ENCODE measurements at regions not wholly inside any gene's neighbourhood (a gene's known extent, or its start where the extent isn't known, plus 50 kb on each side); places are given as distances from the start of the nearest gene placed in this dataset.

DNA sequence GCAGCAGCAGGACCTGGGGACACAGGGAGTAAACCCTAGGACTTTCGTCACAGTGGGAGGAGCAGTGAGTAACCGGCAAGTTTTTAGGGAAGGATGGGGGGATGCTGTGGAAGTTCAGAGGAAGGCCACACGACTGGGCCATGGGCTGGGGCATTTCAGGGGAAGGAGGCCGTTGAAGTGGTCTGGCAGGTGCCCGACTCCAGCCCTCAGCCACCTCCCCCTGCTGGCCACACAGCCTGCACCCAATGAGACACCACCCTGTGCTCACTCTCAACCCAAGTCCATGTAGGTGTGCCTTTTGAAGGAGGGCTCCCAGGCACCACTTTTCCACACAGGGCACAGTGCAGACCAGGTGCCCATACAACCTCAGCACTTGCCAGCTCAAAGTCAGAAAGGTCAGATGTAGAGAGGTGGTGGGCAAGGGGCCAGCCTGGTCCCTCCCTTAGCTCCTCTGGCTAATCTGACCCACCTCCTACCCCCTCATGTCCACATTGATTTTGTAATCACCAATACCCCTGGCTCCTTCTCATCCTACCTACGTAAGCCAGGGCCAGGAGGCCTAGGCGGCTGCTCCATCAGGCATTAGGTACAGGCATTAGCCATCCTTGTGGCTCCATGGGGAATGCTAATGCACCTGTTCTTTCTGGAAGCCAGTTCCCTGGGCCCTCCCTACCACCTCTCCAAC, 211.2 kb downstream of the SMAD2 start:
- TF ChIP-seq, protein P1, sequence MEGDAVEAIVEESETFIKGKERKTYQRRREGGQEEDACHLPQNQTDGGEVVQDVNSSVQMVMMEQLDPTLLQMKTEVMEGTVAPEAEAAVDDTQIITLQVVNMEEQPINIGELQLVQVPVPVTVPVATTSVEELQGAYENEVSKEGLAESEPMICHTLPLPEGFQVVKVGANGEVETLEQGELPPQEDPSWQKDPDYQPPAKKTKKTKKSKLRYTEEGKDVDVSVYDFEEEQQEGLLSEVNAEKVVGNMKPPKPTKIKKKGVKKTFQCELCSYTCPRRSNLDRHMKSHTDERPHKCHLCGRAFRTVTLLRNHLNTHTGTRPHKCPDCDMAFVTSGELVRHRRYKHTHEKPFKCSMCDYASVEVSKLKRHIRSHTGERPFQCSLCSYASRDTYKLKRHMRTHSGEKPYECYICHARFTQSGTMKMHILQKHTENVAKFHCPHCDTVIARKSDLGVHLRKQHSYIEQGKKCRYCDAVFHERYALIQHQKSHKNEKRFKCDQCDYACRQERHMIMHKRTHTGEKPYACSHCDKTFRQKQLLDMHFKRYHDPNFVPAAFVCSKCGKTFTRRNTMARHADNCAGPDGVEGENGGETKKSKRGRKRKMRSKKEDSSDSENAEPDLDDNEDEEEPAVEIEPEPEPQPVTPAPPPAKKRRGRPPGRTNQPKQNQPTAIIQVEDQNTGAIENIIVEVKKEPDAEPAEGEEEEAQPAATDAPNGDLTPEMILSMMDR (IDR thresholded peaks at IDR 0.05; ENCODE audit: low read depth, low read length) = 0 out of 2 replicates have a peak, but pooled peaks have one; percentile 13
- no peak for TF ChIP-seq EZH2phosphoT487 (IDR thresholded peaks at IDR 0.05; ENCODE audit: low read depth)
